ACHN (cell line): ENCODE measurements at regions not wholly inside any gene's neighbourhood (a gene's known extent, or its start where the extent isn't known, plus 50 kb on each side); places are given as distances from the start of the nearest gene placed in this dataset.
A peak's percentile ranks its signal among the peaks of the same experiment; 100 is the strongest.

Experiments used
- DNase-seq: peaks from one replicate; pipeline ENCODE4 v3.0.0-alpha.2; 2015
- in situ Hi-C: cut with HindIII; loops from 2 replicates; pipeline ENCODE4 v1.10.0; 2017; ENCODE audit warnings: low sequenced_read_pairs, low pct_ligation_motif_present, low pct_unique_long_range_greater_than_20kb

DNA sequence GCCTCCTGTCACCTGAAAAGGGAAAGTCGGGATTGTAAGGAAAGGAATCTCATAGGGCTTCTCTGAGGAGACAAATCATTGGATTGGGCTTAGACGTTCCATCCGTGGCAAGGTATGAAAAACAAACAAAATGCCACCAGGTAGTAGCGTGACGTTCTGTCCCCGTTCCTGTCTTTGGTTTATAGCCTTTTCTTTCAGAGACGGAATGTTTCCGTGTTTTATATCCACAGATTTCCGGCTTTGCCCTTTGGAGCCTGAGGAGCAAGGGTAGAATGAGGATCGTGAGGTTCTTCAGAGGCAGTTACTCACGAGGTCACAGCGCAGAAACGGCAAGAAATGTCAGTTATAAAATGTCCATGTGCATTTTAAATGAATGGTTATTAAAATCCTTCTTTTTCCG lies 118.3 kb downstream of the TMEM18 start:
- DNase-seq = no peak
- in situ Hi-C loops = no loop called here

DNA sequence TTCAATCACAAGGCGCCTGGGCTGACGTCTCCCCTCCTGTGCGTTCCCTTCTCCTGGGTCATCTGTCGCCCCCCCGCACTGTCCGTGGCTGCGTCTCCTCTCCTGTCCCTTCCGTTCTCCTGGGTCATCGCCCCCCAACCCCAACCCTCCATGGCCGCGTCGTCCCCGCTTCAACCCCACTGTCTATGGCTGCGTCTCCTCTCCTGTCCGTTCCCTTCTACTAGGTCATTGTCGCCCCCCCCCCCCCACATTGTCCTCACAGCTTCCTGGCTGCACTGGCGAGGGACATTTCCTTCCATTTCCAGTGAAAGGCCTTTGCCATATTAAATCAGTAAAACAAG lies 118.9 kb downstream of the TMEM18 start:
- no peak for DNase-seq
- in situ Hi-C loops = no loop called here

DNA sequence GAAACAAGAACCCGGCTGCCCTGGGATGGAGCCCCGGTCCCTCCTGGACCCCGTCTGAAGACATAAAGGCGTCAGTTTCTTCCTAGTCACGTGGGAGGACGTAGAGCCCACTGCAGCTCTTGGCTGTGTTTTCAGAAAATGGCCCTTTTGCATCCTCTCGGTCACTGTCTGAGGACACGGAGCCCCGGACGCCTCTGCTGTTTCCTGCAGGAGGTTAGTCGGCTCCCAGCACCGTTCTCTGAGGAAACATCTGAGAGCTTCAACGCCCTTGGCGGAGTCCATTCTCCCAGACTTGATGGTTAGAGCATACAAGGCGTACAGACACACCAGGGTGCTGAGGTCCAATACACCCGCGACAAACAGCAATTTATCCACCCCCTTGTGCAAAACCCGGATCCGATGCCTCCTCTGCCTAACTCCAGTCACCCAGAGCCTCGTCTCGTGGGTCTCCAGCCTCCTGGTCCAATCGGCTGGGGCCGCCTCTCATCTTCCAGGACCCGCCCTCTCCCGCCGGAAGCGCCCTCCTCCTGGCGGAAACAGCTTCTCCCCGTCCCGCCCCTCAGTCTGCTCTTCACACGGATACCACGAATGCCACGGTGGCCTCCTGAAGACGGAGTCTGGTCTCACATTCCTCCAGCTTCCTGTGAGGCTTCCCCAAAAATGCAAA lies 119.4 kb downstream of the TMEM18 start:
- DNase-seq = no peak
- in situ Hi-C loops = no loop called here

DNA sequence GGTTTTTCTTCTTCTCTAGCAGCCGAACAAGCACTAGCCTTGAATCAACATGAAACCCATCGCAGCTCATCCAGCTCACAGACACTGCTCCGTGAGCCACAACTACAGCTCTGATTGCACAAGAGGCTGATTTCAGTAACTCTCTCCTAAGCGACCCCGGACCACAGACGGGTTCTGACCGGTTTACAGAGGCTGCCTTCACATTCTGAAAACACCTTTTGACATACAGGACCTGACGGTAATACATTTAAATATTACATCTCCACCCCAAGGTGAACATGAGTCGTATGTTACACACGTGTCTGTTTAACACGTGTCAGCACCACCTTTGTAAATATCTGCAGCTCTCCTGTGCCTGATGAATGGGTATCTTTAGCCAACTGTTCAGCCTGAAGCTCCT lies 120.7 kb downstream of the TMEM18 start:
- in situ Hi-C loops = no loop called here
- DNase-seq = no peak

DNA sequence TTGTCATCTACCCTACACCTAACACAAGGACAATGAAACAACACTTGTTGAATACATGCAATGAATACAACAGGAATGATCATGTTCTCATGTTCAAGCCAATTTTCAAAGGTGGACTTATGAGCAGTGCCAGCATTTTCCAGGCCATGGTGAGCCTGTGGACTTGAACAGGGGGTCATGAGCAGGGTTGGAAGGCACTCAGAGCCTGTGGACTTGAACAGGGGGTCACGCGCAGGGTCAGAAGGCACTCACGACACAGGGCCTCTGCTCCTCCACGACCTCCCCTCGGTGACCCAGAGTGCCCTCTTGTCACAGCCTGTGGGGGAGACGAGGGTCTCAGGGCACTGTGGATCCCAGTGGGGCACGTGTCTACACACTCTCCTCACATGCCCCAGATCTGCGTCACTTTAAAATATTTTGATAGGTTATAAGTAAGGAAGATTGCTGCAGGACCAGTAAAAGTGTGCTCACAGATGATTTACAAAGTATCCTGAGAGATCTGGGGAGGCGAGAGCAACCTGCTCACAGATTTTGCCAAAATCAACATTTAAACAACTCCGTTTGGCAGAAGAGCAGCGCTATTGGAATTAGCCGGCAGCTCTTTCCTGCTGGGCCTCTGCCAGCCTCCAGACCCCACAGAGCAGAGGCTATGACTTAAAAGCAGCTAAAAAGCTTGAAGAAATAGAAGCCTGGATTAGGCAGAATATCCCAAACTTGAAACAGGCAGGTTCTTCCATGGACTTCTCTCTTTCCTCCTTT lies 121.9 kb downstream of the TMEM18 start:
- DNase-seq = no peak

DNA sequence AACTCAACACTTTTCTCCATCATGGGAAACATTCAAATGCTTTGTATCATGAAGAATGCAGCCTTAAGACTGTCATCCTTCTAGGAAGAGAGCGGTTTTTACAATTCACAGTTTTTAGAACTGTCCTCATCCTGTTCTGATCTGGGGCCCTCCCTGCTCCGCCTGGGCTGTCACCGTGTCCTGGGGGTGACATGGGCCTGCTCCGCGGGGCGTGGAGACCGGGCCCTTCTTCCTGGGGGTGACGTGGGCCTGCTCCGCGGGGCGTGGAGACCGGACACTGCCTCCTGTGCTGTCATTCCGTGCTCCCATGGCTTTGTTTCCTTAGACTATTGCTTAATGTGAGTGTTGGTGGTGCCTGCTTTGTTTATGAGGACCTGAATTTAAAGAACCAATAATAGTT lies 122.8 kb downstream of the TMEM18 start:
- no peak for DNase-seq
- in situ Hi-C loops = no loop called here

More for the DNA sequence above, 121.9 kb downstream of the TMEM18 start:
- in situ Hi-C loops = no loop called here

DNA sequence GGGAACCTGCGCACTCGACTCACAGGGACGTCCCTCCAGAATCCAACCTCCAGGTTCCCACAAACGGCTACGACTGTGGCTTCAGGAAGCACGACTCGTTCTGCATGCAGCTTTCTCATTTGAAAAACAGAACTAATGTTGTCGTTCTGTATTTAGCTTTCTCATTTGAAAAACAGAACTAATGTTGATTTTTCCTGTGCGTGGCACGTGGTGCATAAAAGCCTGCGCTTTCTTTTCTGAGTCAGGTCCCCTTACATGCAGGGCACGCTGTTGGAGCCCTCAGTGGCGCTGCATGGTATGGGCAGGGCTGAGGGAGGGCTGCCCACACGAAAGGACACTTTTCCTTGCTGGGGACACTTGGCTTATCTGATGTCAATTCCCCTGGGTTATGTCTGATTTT lies 124.3 kb downstream of the TMEM18 start:
- in situ Hi-C loops = no loop called here
- DNase-seq = no peak

DNA sequence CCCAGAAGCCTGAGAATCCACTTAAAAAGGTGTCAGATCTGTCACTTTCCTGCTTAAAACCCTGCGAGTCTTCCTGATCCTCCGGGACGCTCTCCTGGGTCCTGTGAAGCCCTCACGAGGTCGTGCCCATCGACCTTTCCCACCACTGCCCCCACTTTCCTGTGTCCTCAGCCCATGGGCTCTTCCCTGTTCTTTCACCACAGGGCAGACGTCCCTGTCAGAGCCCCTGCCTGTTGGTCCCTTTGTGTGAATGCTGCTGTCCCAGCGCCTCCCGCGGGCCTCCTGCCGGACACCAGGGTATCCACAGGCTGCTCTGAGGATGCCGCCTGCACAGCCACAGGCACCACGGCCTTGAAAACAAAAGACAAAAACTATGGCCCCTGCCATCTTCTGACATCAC lies 125.6 kb downstream of the TMEM18 start:
- in situ Hi-C loops = no loop called here
- no peak for DNase-seq

DNA sequence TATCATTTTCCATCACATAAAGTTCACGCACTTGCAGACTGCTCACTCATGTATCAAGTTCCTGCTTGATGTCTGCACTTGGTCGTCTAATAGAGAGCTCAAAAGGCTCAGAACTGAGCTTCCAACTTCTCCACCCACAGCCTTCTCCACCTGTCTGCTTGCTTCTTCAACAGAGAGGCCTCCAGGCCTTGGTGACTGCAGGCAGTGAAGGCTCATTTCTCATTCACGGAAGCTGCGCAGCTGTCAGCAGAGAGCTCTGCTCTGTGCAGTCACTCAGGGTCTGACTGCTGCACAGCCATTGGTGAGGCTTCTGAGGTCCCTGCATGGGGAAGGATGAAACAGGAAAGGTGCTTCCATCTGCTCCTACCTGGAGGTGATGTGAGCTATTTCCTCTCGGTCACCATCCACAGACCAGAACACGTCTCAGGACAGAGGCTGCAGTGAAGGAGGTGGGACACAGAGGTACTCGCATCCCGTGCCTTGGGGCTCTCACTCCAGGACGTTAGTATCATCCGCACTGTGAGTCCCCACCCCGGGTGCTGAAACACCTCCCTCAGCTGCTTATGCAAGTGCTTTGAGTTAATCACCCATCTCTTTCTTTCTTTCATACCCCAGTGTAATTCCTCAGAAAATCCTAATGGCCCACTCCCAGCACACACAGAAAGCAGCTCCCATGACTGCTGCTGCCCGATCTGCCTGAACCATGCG lies 126.2 kb downstream of the TMEM18 start:
- in situ Hi-C loops = no loop called here
- no peak for DNase-seq

DNA sequence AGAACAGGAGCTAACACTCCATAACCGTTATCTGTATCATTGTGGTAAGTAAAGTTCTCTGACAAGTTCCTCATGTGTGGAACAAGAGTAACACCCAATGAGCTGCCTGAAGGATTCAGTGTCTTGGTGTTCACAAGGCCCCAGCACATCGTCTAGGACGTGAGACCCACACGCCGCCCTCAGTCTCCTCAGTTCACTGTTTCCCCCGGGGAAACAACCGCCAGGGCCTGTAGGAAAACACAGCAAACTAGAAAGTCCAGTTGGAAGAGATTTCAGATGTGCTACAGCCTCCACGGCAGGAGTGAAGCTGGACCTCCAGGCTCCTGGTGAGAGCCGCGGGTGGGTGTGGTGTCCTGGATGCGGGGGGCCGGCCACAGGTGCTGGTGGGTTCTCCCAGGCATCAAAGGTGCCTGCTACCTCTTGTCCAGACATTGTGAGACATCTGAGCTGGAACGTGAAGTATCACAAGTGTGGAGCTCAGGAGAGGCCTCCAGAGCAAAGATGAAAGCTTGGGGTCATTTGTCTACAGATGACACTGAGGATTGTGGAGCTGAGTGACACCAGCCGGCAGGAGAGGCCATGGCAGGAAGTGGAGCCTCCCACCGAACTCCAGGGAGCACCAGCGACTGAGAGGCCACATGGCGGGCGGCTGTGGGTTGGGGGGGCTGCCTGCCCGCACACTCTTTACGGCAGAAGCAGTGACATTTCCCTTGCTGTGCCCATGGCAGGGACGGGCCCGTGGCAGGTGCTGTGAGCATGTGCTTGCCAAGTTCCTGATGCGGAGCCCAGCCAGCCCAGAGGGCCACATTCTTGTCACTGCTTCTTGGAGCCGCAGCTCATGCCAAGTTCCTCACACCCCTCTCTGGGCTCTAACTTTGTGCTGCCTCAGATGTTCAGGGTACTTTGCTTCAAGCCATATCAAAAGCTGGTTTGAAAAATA lies 131.2 kb downstream of the TMEM18 start:
- no peak for DNase-seq
- in situ Hi-C loops = no loop called here

DNA sequence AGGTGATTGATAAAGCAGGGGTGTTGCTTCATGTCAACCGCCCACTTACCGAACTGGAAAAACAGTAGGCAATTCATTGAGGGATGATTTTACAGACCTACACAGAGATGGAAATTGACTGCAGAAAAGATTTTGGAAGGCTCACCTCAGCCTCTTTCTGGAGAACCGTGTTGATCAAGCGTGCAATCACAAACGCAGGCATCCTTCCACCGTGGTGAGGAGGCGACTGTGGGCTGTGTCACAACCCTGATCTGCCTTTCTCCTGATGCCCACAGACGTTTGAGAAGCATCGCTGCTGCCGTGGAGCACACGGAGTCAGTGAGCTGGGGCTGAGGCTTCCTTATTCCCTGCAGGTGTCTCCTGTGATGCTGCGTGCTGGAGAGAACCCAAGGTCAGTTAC lies 132.0 kb downstream of the TMEM18 start:
- in situ Hi-C loops = no loop called here

DNA sequence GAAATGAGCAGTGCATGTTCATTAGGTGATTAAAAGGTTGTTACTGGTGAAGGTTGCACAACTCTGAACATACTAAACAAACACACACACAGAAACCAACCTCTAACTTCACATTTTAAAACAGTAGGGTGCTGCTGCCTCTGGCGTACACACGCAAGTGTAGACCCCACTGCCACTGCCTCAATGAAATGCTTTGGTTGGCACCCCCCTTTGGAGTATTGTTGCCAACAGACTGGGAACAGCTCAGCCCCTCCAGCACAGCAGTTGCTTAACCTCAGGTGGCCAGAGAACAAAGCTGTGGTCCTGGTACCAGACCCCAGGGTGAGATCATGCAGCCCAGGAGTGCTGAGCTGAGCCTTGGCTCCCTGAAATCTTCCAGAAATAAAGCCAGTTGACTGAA lies 138.6 kb downstream of the TMEM18 start:
- DNase-seq = no peak
- in situ Hi-C loops = no loop called here

More for the DNA sequence above, 132.0 kb downstream of the TMEM18 start:
- DNase-seq = no peak

DNA sequence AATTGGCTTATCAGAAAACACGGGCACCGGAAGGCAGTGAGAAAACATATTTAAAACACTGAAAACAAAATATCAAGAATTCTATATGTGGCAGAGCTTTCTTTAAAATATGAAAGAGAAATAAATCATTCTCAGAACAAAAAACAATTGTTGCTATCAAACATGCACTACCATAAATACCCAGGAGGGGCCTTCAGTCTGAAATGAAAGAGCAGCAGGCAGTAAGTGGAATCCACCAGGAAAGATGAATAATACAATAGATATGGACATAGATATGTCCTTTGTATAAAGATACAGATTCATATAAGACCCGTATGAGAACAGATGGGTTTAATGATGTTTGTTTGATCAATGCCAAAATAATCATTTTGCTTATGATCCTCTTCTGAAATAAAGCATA lies 142.0 kb downstream of the TMEM18 start:
- DNase-seq = peak; percentile 12
- in situ Hi-C loops = no loop called here

DNA sequence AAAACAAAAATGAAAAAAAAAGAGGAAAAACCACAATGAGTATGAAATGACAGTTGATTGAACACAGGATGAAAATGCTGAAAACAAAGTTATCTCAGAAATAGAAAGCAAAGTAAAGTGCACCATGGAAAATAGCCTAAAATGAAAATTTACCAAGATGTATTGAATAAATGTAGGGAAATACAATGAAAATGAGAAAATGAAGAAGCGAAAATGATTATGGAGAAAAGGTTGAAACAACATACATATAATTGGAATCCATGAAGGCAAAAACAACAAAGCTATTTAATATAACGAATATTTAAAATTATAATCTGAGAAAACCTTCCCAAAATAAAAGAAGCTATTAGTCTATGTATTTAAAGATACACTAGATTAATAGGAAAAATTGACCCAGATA lies 147.4 kb downstream of the TMEM18 start:
- DNase-seq = no peak
- in situ Hi-C loops = no loop called here

DNA sequence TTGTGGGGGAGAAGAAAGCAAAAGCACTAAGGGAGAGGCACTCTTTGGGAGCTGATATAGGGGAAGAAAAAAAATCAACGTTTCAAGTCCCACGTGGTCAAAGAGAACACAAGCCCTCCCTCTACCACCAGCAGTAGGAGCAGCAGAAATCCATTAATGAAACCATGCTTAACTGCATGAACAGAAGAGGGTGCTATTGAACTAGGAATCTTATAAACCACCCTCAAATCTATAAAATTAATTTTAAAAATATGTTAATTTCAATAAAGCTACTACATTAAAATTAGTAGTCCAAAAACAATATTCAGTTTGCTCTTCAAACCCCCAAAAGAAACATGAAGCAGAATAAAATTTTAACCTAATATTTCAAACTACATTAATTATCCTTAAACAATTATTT lies 147.8 kb downstream of the TMEM18 start:
- peak; percentile 42 for DNase-seq
- in situ Hi-C loops = no loop called here

DNA sequence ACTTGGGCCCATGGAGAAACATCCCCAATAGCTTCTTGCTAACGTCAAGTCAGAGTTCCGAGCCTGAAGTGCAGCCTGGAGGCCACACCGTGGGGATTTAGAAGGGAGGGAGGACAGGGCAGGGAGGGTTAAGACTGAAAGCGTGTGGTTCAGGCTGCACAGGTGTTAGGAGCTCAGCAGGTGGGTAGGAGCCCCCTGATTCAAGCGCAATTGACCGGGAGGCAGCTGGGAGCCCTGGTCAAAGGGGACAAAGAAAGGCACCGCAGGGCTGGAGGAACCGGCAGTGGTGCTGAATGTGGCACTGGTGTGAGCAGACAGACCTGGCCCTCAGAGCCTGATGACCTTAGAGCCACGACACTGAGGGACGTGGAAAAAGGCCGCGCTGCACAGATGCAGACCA lies 149.6 kb downstream of the TMEM18 start:
- in situ Hi-C loops = no loop called here
- DNase-seq = no peak

DNA sequence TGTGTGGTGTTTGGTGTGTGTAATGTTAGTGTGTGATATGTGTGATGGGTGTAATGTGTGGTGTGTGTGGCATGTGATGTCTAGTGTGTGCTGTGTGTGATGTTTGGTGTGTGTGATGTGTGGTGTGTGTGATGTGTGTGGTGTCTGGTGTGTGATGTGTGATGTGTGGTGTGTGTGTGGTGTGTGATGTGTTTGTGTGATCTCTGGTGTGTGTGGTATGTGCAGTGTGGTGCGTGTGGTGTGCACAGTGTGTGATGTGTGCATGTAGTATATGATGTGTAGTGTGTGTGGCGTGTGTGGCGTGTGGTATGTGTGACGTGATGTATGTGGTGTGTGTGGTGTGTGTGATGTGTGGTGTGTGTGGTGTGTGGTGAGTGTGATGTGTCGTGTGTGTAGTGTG lies 150.3 kb downstream of the TMEM18 start:
- DNase-seq = no peak
- in situ Hi-C loops = no loop called here

DNA sequence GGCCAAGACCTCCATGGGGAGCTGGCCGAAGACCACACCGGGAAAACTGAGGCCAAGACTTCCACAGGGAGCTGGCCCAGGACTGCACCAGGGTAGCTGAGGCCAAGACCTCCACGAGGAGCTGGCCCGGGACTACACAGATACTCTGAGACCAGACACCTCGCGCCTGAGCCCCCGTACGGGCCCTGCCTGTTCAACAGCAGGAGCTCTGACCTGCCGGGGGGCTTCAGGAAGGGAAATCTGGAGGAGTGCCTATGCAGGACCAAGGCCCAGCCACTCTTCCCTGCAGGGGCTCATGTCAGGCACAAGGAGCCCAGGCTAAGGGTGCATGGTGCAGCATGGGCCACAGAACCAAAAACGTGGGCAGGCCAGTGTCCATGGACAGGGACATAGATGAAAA lies 151.6 kb downstream of the TMEM18 start:
- DNase-seq = no peak
- in situ Hi-C loops = no loop called here

DNA sequence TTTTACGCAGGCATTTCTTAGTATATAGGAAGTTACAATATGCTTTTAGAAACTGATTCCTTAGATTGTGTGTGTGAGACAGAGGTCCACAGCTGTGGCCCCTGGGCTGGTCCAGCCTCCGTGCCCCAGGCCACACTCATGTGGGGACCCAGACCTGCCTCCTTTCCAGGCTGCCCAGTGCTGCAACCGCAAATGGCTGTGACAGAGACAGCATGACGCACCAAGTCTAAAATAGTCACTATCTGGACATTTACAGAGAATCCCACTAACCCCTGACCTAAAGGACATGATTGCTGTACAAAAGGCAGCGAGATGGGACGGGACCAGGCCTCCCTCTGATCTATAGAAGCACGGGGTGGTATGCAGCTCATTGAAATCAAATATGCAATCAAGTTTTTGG lies 152.2 kb downstream of the TMEM18 start:
- in situ Hi-C loops = no loop called here
- DNase-seq = no peak
